ENCODE measurements at regions not wholly inside any gene's neighbourhood (a gene's known extent, or its start where the extent isn't known, plus 50 kb on each side); places are given as distances from the start of the nearest gene placed in this dataset.

GRCh38 chr15:57827021-57827420, 120.5 kb downstream of the POLR2M start:
- H3K4me3 ChIP-seq: no peak overlapping the region
- H3K27ac ChIP-seq: no peak overlapping the region
- H3K36me3 ChIP-seq (replicated peaks in 1 of 2; ENCODE audit: insufficient read depth in 1 of 2, low read depth in 2 of 2): no peaks in the 10 kb centered on the region
- 64 to 79% methylated on average over 5 of the region's 5 CpGs for WGBS, 2 donors
- intact Hi-C loops (cut with DNase I): no loop called here
- no peaks in the 10 kb centered on the region for H3K27me3 ChIP-seq
- no peaks in the 10 kb centered on the region for H3K4me1 ChIP-seq
- TF ChIP-seq CTCF (IDR thresholded peaks at IDR 0.05) (no peak), POLR2A (IDR thresholded peaks at IDR 0.05) (no peak)
- DNase-seq: no peak
- ATAC-seq: no peak
- H3K9me3 ChIP-seq: no peaks in the 10 kb centered on the region

GRCh38 chr15:57827971-57828370, 121.5 kb downstream of the POLR2M start:
- intact Hi-C loops (cut with DNase I): no loop called here
- Histone ChIP-seq H3K27ac (no peak overlapping the region), H3K36me3 (replicated peaks in 1 of 2; ENCODE audit: insufficient read depth in 1 of 2, low read depth in 2 of 2) (no peaks in the 10 kb centered on the region), H3K4me3 (no peak overlapping the region), H3K9me3 (no peaks in the 10 kb centered on the region), H3K27me3 (no peaks in the 10 kb centered on the region), H3K4me1 (no peaks in the 10 kb centered on the region)
- 88 to 90% methylated on average over 2 of the region's 2 CpGs for WGBS, 2 donors
- no peak for DNase-seq
- TF ChIP-seq CTCF (IDR thresholded peaks at IDR 0.05) (no peak), POLR2A (IDR thresholded peaks at IDR 0.05) (no peak)
- ATAC-seq: no peak

GRCh38 chr15:57832183-57832582, 125.7 kb downstream of the POLR2M start:
- intact Hi-C loops (cut with DNase I): no loop called here
- Histone ChIP-seq H3K27ac (no peak overlapping the region), H3K9me3 (peaks cover 0 to 7% (median 0%) of the 10 kb centered on the region in 3 donors), H3K36me3 (replicated peaks in 1 of 2; ENCODE audit: insufficient read depth in 1 of 2, low read depth in 2 of 2) (no peaks in the 10 kb centered on the region), H3K27me3 (no peaks in the 10 kb centered on the region), H3K4me3 (no peak overlapping the region), H3K4me1 (no peaks in the 10 kb centered on the region)
- TF ChIP-seq CTCF (IDR thresholded peaks at IDR 0.05) (no peak), POLR2A (IDR thresholded peaks at IDR 0.05) (no peak)
- DNase-seq (no peak), ATAC-seq (no peak)
- WGBS, 2 donors: 83 to 94% methylated on average over 1 of the region's 1 CpG

GRCh38 chr15:57835119-57835518, 128.6 kb downstream of the POLR2M start:
- no peak for DNase-seq
- Histone ChIP-seq H3K27me3 (no peaks in the 10 kb centered on the region), H3K9me3 (peaks cover 0 to 7% (median 0%) of the 10 kb centered on the region in 3 donors), H3K4me1 (no peaks in the 10 kb centered on the region), H3K27ac (no peak overlapping the region), H3K4me3 (no peak overlapping the region), H3K36me3 (replicated peaks in 1 of 2; ENCODE audit: insufficient read depth in 1 of 2, low read depth in 2 of 2) (no peaks in the 10 kb centered on the region)
- TF ChIP-seq CTCF (IDR thresholded peaks at IDR 0.05): no peak
- TF ChIP-seq POLR2A (IDR thresholded peaks at IDR 0.05): no peak
- ATAC-seq: no peak
- intact Hi-C loops (cut with DNase I): no loop called here
- WGBS, 2 donors: 80 to 89% methylated on average over 3 of the region's 3 CpGs

- intact Hi-C loops (cut with DNase I): loop anchor here (10.0 kb wide), 1 partner anchor 195 kb away; no protein-coding TSS in a partner anchor
- Histone ChIP-seq H3K4me1 (no peaks in the 10 kb centered on the region), H3K36me3 (replicated peaks in 1 of 2; ENCODE audit: insufficient read depth in 1 of 2, low read depth in 2 of 2) (no peaks in the 10 kb centered on the region), H3K27me3 (no peaks in the 10 kb centered on the region), H3K9me3 (no peaks in the 10 kb centered on the region), H3K4me3 (no peak overlapping the region), H3K27ac (no peak overlapping the region)
- ATAC-seq: no peak
- WGBS, 2 donors: 66 to 67% methylated on average over 5 of the region's 5 CpGs
- no peak for DNase-seq
- TF ChIP-seq POLR2A (IDR thresholded peaks at IDR 0.05): no peak
- TF ChIP-seq CTCF (IDR thresholded peaks at IDR 0.05): no peak
Measured at GRCh38 chr15:57849317-57849716, 142.8 kb downstream of the POLR2M start.
